HL-60 (cell line): ENCODE measurements at regions not wholly inside any gene's neighbourhood (a gene's known extent, or its start where the extent isn't known, plus 50 kb on each side); places are given as distances from the start of the nearest gene placed in this dataset.

Experiments used
- REST ChIP-seq: IDR thresholded peaks from 2 replicates; pipeline ENCODE4 v1.6.1; 2012; ENCODE audit warnings: low read depth; ENCODE audit not compliant: insufficient replicate concordance
- TF ChIP-seq, protein P1 (sequence below): IDR thresholded peaks from one replicate; pipeline ENCODE4 v1.5.1; 2011; ENCODE audit warnings: low read length, control low read depth, inconsistent platforms; ENCODE audit not compliant: insufficient read depth

- TF ChIP-seq, protein P1, sequence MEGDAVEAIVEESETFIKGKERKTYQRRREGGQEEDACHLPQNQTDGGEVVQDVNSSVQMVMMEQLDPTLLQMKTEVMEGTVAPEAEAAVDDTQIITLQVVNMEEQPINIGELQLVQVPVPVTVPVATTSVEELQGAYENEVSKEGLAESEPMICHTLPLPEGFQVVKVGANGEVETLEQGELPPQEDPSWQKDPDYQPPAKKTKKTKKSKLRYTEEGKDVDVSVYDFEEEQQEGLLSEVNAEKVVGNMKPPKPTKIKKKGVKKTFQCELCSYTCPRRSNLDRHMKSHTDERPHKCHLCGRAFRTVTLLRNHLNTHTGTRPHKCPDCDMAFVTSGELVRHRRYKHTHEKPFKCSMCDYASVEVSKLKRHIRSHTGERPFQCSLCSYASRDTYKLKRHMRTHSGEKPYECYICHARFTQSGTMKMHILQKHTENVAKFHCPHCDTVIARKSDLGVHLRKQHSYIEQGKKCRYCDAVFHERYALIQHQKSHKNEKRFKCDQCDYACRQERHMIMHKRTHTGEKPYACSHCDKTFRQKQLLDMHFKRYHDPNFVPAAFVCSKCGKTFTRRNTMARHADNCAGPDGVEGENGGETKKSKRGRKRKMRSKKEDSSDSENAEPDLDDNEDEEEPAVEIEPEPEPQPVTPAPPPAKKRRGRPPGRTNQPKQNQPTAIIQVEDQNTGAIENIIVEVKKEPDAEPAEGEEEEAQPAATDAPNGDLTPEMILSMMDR: no peak
- TF ChIP-seq REST: no peak
These were observed 283.7 kb downstream of the ZNF608 start for GRCh38 chr5:124462751-124463150.
